GM20000 (cell line): ENCODE measurements at regions not wholly inside any gene's neighbourhood (a gene's known extent, or its start where the extent isn't known, plus 50 kb on each side); places are given as distances from the start of the nearest gene placed in this dataset.

ENCODE experiments used
- DNase-seq: peaks from one replicate; pipeline ENCODE4 v3.0.0; 2012; ENCODE audit warnings: low spot score
- TF ChIP-seq, protein P1 (sequence below): IDR thresholded peaks from 2 replicates; pipeline ENCODE4 v1.5.1; 2012; ENCODE audit warnings: mild to moderate bottlenecking, control low read depth; ENCODE audit errors: extremely low read depth, missing control alignments

DNA sequence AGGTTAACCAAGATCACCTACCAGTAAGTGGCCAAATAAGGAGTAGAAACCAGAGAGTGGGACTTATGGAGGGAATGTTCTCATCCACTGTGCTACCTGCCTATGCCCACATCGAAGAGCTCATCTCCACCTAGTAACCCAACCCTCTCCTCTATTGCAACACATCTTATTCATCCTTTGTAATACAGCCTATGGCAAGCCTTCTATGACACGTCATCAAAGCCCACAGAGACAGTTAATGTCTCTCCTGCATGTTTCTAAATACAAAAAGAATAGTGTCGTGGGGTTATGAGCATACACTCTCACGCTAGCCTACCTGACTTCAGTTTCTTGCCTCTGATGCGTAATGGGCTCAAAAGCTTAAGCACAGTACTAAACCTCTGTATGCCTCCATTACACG is 1158.1 kb upstream of the TENM4 start:
- TF ChIP-seq, protein P1, sequence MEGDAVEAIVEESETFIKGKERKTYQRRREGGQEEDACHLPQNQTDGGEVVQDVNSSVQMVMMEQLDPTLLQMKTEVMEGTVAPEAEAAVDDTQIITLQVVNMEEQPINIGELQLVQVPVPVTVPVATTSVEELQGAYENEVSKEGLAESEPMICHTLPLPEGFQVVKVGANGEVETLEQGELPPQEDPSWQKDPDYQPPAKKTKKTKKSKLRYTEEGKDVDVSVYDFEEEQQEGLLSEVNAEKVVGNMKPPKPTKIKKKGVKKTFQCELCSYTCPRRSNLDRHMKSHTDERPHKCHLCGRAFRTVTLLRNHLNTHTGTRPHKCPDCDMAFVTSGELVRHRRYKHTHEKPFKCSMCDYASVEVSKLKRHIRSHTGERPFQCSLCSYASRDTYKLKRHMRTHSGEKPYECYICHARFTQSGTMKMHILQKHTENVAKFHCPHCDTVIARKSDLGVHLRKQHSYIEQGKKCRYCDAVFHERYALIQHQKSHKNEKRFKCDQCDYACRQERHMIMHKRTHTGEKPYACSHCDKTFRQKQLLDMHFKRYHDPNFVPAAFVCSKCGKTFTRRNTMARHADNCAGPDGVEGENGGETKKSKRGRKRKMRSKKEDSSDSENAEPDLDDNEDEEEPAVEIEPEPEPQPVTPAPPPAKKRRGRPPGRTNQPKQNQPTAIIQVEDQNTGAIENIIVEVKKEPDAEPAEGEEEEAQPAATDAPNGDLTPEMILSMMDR, result no peak
- no peak for DNase-seq

DNA sequence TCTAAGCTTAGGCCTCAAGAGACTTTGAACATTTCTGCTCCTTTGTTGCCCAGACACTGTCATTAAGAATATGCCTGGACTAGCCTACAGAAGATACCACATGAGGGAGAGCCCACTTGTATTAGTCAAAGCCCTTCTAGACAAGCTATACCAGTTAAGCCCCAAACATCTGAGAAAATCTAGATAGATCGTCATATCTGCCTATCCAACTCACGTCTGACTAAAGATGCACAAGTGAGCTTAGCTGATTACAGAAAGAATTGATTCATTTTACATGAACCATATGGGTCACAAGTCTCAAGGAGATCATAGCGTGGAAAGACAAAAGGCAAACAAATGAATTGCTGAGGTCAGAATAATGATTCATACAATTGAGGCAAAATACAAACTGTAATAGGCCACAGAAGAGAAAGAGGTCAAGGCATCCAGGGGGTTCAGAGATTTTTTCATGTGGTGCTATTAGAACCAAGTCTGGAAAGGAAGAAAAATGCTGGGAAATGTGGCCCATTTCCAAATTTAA is 1155.5 kb upstream of the TENM4 start:
- DNase-seq, result no peak
- TF ChIP-seq, protein P1, result no peak

DNA sequence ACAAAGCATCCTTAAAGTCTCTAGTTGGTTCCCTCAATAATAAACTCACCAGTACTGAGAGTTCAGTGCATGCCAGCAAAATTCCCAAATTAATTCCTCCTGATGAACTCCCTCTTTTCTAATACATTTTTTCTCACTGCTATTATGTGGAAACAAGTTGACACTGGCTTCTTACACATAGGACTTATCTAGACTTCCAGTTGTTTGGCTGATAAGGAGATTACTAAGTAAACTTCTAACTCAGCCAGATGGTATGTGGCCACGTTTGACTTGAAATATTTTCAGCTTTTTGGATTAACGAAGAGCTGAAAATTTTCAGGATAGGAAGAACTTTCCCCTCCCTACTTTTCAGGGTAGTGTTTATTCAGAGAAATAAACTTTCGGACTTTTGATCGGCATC is 1154.2 kb upstream of the TENM4 start:
- DNase-seq, result no peak
- TF ChIP-seq, protein P1, result no peak

DNA sequence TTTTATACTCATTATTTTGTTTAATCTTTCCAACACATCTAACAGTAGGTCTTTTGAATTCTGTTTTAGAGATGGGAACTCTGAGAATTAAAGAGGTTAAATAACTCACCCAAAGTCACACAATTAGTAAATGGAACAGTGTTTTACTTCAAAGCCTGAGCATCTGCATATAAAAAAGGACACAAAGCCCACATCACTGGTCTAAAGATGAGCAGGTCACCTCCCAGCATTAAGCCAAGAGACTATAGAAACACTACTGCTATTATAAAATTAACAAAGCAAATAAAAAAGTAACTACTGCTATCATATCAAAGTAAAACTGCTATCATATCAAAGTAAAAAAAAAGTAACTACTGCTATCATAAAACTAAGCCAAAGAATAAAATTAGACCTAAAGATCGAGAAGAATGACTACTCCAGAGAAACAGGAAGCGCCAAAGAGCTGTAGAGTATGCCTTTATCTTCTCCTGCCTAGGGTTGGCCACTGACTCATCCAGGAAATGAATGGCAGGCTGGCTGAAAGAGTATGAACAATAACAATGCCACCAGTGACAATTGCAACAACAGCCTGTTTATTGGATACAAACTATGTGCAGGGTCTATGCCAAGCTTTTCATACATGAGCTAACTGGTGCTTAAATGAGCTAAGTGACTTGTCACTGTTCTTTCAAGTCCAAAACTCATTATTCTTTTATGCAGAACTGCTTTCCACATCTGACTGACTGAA is 1153.0 kb upstream of the TENM4 start:
- TF ChIP-seq, protein P1, result no peak
- no peak for DNase-seq

DNA sequence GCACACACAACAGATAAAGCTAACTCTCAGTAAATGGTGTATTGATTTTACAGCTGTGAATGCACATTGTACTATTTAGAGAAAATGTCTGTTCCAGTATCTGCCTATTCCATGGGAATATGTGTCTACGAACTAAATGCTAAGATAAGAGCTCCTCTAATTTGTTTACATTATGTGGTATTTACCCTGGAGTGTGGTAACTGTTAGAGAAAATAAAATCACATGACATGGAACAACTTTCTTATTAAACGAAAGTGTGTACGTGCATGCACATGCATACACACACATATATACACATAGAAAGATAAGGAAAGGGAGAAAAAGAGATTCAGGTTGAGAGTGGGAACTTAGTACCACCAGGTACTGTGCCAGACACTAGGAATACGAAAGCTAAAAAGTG is 1151.7 kb upstream of the TENM4 start:
- no peak for DNase-seq
- TF ChIP-seq, protein P1, result no peak

DNA sequence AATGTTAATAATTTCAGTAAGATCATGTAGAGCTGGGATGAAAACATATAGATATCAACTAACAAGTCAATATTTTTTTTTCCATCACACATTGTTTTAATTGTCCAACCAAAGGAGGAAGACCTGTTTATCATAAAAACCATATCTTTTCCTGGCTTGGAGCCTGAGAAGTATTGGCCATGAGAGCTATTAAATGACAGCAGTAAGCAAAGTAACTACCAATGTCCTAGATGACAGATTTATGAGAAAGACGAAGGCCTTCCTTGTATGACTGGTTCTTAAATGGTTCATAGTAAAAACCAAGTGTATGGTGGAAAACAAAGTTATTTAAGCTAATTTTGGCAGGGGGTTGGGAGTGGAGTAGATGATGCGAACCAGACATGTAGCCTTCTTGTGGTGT is 1147.1 kb upstream of the TENM4 start:
- DNase-seq, result no peak
- TF ChIP-seq, protein P1, result no peak

DNA sequence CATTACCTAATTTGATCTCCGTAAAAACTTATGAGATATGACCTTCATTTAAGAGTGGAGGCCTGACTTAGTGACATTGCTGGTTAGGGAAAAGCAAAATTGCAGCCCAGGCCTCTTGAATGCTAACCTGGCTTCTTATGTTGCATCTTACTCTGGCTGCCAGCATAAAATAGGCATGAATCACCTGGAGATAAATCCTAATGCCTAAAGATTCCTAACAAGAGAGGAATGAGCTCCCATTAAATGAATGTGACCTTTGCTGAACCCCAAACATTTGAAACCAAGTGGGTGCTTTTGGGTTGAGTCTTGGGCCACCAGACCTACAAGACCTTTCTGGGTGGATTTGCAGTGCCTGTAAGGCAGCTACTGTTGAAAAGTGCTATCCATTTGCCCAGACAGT is 1145.6 kb upstream of the TENM4 start:
- no peak for DNase-seq
- TF ChIP-seq, protein P1, result no peak
